ENCODE measurements at regions not wholly inside any gene's neighbourhood (a gene's known extent, or its start where the extent isn't known, plus 50 kb on each side); places are given as distances from the start of the nearest gene placed in this dataset.

DNA sequence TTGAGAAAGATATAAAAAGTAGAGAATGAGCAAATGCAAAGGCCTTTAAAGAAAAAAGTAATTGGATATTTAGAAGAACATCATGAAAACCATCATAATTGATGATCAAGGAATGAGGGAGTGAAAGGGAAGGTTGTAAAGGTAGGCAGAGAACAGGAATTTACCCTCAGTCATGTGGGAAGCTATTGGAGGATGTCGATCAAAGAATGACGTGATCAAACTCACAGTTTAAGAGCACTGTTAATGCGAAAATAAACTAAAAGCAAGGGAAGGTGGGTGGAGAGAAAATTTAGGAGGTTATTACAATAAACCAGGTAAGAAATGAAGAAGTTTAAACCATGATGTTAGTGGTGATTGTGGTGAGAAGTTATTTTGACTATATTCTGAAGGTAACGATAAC, 982.6 kb upstream of the EYS start:
- DNase-seq: no peak

GRCh38 chr6:66687611-66688140, 980.6 kb upstream of the EYS start:
- no peak for DNase-seq

DNA sequence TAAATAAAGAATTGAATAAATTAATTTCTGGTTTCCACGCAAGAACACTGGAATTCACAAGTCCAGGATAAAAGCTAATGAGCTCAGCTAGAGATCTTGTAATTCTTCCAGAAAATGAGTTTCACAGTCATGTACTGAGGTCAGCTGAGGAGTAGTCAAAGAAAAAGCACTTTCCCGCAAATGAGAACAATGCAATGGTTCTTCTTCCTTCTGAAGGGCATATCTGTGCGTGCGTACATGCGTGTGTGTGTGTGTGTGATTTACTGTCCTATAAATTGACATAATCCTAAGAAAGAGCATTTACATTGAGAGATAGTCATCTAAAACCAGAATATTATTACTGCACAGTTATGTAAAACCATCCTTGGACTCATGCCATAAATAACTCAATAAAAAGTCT, 968.9 kb upstream of the EYS start:
- DNase-seq: no peak

- DNase-seq: no peak
These were observed 957.1 kb upstream of the EYS start for GRCh38 chr6:66664112-66664511.

GRCh38 chr6:66662721-66663507, 955.9 kb upstream of the EYS start:
- no peak for DNase-seq

DNA sequence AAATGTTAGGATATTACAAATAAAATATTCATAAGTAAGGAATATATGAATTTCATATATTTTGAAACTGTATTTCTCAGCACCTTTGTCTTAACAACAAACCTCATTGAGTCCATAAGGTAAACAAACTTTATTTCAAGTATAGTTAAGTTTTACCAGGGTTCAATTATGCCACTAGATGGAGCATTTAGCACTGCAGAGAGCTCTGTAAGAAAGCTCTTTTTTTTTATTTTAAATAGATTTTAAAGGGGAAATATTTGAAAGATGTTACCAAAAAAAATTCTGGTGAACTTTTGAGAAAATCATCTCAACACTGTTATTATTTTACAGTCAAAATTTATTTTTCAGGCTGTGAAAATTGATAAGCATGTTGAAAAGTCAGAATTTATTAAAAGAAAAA, 955.2 kb upstream of the EYS start:
- DNase-seq: no peak

GRCh38 chr6:66655420-66655819, 948.4 kb upstream of the EYS start:
- no peak for DNase-seq

DNA sequence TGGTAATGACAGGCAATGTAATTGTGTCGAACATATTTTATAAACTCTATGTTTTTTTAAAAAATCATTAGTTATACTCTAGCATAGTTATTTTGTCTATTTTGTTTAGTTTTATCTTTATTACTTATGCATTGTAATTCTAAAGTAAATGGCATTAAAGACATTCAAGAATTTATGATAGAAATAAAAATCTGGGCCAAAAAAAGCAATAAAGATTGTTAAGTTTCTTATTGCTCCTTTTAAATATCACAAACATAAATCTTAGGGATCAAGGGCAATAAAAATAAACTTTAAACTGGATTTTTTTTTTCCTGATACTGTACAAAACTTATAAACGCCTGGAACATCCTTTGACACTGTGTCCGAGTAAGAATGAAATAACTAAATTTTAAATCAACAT, 931.5 kb upstream of the EYS start:
- no peak for DNase-seq

GRCh38 chr6:66638099-66638498, 931.1 kb upstream of the EYS start:
- DNase-seq: no peak

DNA sequence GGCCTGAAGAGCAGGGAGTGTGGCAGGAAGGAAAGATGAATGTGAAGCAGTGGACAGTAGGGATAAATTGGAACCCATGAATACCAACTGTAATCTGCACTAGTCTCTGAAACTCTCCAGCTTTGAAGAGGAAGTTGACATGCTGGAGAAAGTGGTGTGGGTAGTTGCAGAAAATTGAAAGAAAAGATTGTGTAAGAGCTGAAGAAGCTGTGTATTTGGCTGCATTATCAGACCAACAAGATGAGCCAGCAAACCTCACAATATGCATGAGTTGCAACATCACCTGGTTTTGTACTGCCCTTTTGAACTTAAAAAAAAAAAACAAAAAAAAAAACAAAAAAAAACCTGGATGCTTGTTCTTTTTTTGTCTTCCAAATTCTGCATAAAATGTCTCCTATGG, 921.9 kb upstream of the EYS start:
- DNase-seq: no peak

GRCh38 chr6:66623050-66623449, 916.0 kb upstream of the EYS start:
- DNase-seq: no peak

- no peak for DNase-seq
These were observed 898.9 kb upstream of the EYS start for GRCh38 chr6:66605971-66606370.

DNA sequence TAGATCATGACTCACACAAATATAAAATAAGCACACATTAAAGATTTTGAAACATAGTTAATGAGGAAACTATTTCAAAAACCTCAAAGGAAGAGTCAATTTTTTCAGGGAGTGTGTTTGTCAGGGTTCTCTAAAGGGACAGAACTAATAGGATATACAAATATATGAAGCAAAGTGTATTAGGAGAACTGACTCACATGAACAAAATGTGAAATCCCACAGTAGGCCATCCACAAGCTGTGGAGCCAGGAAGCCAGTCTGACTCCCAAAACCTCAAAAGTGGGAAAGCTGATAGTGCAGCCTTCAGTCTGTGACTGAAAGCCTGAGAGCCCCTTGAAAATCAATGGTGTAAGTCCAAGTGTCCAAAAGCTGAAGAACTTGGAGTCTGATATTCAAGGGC, 898.0 kb upstream of the EYS start:
- DNase-seq: no peak

DNA sequence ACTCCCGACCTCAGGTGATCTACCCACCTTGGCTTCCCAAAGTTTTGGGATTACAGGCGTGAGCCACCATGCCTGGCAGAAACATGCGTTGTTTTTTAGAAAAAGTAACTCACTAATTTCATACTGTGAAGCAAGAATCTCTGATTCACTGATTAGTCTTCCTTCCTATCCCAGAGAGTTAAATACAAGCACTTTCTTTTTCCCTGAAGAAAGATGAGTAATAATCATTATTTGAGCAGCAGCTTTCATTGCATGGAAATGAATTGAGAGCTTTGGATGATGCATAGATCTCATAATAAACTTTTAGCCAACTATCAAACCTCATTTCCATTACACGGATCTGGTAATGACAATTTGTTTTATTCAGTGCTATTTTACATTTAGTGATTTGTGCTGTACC, 892.5 kb upstream of the EYS start:
- DNase-seq: no peak

- no peak for DNase-seq
These were observed 871.3 kb upstream of the EYS start for GRCh38 chr6:66578362-66578761.

DNA sequence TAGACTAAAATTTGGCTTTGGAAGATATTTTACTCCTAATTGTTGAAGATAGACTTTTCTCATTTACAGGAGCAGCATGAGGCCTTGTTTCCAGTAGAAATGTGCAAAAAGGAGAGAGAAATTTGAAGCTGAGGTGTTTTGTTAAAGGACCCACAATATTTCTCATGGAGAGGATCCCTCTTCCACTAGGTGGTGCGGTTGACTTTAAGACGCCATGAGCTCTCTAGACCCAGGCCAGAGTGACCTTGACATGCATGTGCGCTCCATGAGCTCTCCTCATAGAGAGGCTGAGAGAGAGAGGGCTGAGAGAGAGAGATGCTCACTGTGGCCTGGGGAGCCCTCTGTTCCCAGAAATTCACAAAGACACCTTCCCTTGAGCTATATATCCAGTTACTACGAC, 861.2 kb upstream of the EYS start:
- DNase-seq: no peak

GRCh38 chr6:66561479-66561878, 854.5 kb upstream of the EYS start:
- DNase-seq: no peak

- DNase-seq: no peak
These were observed 851.2 kb upstream of the EYS start for GRCh38 chr6:66558189-66558588.

GRCh38 chr6:66556936-66557335, 849.9 kb upstream of the EYS start:
- no peak for DNase-seq

- no peak for DNase-seq
These were observed 848.1 kb upstream of the EYS start for GRCh38 chr6:66555082-66555481.

DNA sequence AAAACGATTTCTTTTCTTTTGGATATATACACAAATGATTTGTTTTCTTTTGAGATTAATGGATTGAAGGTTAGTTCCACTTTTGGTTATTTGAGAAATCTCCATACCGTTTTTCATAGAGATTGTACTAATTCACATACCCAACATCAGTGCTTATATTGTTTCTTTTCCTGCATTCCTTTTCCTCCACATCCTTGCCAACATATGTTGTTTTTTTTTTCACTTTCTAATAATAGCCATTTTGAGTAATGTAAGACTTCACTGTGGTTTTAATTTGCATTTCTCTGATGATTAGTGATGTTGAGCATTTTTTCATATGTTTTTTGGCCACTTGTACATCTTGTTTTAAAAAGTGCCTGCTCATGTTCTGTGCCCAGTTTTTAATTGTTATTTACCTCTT, 846.4 kb upstream of the EYS start:
- DNase-seq: no peak

DNA sequence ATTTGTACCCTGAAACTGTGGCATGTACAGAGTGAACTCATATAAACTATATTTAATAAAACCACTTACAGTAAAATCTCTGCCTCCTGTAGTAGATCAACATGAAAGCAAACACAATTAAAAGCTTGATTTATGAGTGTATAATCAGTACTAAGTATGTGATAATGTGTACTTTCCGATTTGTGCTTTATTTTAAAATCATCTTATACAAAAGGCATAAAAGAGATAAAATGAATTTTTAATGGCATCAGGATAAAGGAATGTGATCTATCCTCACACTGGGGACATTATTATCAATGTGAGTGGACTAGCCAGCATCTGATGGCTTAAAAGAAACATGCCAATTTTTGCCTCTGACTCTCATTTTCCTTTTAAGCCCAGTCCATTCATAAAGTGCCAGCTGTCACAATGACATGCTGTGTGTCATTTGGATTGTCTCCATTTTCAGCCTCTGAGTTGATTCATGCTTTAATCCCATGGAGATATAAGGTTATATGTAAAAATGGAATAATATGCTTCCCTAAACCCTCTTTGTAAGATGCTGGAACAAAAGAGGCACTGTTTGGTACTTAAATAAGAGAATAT, 831.6 kb upstream of the EYS start:
- DNase-seq: no peak

GRCh38 chr6:66533921-66534404, 826.9 kb upstream of the EYS start:
- no peak for DNase-seq

- no peak for DNase-seq
These were observed 819.0 kb upstream of the EYS start for GRCh38 chr6:66526061-66526460.

GRCh38 chr6:66522864-66523263, 815.8 kb upstream of the EYS start:
- no peak for DNase-seq
